ENCODE measurements at regions not wholly inside any gene's neighbourhood (a gene's known extent, or its start where the extent isn't known, plus 50 kb on each side); places are given as distances from the start of the nearest gene placed in this dataset.
"Not testable (repeated sequence)": the region's sequence is repeated elsewhere in the genome, so short reads cannot be mapped to it uniquely, and the experiment has no call there.

DNA sequence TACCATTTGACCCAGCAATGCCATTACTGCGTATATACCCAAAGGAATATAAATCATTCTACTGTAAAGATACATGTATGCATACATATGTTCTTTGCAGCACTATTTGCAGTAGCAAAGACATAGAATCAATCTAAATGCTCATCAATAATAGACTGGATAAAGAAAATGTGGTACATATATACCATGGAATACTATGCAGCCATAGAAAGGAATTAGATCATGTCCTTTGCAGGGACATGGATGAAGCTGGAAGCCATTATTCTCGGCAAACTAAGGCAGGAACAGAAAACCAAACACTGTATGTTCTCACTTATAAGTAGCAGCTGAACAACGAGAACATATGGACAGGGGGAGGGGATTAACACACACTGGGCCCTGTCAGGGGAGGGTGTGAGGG is 54.8 kb upstream of the ZNF30 start:
- not testable (repeated sequence) for DNase-seq (ENCODE audit: low spot score)

DNA sequence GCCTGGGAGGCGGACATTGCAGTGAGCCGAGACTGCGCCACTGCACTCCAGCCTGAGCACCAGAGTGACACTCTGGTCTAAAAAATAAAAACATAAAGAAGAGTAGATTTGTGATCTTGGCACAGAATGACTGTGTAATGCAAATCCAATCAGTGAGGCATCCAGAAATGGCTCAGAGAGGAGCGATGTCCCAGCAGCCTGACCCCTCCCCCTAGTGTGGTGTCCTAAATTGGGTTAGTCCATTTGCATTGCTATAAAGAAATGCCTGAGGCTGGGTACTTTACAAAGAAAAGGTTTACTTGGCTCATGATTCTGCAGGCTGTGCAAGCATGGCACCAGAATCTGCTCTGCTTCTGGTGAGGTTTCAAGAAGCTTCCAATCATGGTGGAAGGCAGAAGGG is 59.1 kb upstream of the ZNF30 start:
- DNase-seq (ENCODE audit: low spot score), result no peak

DNA sequence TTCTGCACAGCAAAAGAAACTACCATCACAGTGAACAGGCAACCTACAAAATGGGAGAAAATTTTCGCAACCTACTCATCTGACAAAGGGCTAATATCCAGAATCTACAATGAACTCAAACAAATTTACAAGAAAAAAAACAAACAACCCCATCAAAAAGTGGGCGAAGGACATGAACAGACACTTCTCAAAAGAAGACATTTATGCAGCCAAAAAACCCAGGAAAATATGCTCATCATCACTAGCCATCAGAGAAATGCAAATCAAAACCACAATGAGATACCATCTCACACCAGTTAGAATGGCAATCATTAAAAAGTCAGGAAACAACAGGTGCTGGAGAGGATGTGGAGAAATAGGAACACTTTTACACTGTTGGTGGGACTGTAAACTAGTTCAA is 61.5 kb upstream of the ZNF30 start:
- not testable (repeated sequence) for DNase-seq (ENCODE audit: low spot score)

DNA sequence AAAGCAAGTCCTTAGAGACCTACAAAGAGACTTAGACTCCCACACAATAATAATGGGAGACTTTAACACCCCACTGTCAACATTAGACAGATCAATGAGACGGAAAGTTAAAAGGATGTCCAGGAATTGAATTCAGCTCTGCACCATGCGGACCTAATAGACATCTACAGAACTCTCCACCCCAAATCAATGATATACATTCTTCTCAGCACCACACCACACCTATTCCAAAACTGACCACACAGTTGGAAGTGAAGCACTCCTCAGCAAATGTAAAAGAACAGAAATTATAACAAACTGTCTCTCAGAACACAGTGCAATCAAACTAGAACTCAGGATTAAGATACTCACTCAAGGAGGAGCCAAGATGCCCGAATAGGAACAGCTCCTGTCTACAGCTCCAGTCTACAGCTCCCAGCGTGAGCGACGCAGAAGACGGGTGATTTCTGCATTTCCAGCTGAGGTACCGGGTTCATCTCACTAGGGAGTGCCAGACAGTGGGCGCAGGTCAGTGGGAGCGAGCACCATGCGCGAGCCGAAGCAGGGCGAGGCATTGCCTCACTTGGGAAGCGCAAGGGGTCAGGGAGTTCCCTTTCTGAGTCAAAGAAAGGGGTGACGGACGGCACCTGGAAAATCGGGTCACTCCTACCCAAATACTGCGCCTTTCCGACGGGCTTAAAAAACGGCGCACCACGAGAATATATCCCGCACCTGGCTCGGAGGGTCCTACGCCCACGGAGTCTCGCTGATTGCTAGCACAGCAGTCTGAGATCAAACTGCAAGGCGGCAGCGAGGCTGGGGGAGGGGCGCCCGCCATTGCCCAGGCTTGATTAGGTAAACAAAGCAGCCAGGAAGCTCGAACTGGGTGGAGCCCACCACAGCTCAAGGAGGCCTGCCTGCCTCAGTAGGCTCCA is 66.6 kb upstream of the ZNF30 start:
- not testable (repeated sequence) for DNase-seq (ENCODE audit: low spot score)

DNA sequence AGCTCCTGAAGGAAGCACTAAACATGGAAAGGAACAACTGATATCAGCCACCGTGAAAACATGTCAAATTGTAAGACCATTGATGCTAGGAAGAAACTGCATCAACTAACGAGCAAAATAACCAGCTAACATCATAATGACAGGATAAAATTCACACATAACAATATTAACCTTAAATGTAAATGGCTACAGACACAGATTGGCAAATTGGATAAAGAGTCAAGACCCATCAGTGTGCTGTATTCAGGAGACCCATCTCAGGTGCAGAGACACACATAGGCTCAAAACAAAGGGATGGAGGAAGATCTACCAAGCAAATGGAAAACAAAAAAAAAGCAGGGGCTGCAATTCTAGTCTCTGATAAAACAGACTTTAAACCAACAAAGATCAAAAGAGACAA is 67.4 kb upstream of the ZNF30 start:
- DNase-seq (ENCODE audit: low spot score), result not testable (repeated sequence)

DNA sequence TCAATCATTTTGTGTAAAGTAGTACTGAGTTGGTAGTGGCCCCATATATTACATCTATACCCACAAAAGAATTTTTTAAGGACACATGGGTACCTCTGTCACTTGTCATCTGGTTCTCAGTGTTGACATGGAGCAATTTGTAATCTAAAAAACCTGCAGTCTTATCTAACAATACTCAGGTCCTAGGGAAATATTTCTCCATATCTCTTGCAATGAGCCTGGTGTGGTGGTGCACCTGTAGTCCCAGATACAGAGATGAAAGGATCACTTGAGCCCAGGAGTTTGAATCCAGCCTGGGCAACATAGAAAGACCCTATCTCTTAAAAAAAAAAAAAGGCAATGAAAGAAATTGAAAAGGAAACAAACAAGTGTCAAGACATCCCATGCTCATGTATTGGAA is 70.7 kb upstream of the ZNF30 start:
- no peak for DNase-seq (ENCODE audit: low spot score)

DNA sequence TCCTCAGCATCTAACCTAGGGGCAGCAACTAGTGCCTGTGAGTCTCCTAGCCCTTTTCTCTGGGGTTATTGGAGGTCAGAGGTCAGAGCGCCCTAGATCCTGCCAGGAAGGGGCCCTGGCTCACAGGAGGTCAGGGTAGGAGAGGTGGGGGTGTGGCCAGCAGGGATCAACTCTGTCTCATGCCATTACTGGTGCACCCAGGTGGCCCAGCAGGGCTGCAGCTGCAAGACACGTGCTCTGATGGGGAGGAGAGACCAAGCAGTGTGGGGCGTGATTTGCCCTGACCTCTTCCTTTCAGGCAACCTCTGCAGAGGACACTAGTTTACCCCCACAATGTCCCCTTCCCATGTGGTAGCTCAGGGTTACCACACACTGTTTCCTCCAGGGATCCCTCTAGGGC is 73.3 kb upstream of the ZNF30 start:
- DNase-seq (ENCODE audit: low spot score), result no peak

DNA sequence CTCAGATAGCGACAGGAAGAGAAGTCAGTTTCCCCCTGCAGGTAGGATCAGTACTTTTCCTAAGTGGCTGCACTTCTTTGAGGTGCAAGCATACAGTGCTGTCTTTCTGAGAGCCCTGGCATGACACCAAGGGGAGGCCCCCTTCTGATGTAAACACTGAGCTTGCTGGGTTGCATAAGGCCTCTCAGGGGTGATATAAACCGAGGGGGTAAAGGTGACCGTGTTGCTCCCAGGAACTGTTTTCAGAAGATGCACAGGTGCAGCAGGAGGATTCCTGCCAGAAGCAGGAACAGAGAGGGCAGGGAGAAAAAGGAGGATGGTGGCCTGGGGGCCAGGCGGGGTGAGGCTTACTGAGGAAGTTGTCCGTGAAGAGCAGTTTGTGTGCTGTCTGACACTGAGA is 74.0 kb upstream of the ZNF30 start:
- no peak for DNase-seq (ENCODE audit: low spot score)

DNA sequence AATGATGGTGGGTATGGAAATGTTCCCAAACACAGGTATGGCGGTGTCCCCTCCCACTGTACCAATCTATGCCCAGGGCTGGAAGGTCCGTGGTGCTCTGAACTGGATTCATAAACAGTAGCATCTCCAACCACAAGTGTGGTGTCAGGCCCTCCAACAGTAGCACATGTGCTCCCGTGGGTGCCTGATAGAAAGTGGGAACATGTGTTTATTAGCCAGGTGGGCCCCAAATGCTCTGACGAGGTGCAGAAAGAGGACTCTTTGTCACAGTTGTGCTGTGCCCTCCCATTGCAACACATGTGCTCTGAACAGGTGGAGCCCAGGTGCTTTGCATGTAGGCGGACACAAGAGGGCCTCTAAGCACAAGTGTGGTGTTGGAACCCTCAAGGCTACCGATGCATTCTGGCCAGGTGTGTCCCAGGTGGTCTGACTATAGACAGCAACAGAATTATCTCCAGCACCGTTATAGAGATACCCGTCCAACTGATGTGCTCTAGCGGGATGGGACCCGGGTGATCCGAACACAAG is 75.4 kb upstream of the ZNF30 start:
- DNase-seq (ENCODE audit: low spot score), result peak; percentile 75

DNA sequence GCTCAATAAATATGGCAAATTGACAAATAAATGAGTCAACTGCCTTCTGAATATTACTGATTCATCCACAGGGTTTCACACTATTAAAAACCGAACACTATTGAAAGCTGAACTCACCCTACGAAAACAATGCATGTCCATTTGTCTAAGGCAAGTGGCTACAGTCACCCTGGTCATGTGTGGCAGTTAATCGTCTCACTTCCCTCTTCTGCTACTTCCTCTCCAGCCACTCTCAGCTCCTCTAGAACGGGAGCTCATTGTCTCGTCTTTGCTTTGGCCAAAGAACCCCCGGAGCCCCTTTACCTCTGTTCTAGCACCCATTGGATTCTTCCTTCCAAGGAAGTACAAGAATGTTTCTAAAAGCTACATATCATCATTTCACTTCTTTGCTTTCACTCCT is 74.4 kb upstream of the ZNF599 start:
- DNase-seq (ENCODE audit: low spot score), result no peak

DNA sequence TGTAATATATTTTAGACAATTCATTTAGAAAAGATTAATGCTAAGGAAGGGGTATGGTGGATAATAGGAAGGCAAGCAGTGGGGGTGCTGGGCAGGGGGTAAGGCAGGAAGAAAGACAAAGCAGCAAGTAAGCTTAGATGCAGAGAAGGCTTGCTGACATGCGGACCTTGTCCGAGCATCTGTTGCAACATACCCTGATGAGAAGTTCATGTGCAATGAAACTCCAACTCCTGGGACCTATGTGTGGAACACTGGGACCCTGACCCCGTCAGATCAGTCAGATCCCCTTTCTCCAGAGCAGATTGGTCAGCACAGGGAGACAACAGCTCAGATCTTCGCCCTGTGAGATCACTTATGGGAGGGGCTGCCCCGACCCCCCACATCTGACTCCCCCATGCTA is 71.3 kb upstream of the ZNF599 start:
- no peak for DNase-seq (ENCODE audit: low spot score)

DNA sequence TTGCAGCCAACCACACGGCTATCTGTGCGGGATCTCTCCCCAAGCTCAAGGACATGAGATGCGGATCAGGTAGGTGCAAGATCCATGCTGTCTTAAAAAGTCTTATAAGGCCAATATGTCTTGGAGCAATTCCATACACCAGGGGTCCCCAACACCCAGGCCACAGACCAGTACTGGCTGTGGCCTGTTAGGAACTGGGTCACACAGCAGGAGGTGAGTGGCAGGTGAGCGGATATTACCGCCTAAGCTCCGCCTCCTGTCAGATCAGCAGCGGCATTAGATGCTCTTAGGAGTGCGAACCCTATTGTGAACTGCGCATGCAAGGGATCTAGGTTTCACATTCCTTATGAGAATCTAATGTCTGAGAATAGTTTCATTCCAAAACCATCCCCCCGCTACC is 68.8 kb upstream of the ZNF599 start:
- DNase-seq (ENCODE audit: low spot score), result peak; percentile 26

DNA sequence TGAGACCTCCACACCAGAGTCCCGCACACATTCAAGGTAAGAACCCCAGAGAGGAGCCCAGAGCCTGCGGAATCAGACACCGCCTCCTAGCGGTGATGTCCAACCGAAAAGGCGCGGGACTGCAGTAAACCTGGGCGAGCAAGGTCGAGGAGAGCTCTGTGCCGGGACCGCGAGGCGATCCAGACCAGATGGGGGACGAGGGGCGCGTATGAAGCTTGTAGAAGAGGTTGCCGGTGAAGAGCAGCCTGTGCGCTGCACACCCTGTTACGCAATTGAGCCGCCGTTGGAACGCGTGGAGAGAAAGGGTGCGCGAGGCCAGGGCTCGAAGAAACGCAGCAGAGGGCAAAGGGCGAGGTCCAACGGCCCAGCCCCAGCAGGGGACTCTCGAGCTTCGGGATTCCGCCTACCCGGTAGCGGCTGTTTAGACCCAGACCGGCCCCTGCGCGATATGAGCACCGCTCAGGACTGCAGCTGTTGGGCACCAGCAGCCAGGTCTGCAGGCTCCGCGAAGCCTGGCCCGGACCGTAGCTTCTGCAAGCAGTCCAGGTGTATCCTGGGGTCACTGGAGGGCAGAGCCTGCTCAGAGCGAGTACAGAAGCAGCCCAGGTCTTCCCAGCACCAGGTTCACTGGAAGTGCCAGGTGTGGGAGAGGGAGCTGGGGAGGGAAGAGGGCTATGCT is 65.9 kb upstream of the ZNF599 start:
- no peak for DNase-seq (ENCODE audit: low spot score)

DNA sequence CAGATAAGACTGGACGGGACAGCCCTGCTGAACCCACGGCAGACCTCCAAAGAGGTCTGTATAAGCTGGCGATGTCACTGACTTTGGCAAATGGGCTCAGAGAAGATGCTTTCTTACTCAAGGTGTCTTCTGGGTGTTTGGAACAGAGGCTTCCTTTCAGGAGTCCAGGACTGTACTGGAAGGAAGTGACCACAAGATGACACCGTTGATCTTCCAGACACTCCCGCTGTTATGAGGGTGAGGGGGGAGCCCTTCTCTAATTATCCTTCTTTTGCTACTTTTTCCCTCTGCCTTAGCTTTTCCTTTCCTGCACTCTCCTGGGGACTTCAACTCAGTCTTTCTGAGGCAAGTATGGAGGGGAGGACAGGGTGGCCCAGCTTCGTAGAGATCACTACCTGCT is 65.2 kb upstream of the ZNF599 start:
- DNase-seq (ENCODE audit: low spot score), result peak; percentile 19

DNA sequence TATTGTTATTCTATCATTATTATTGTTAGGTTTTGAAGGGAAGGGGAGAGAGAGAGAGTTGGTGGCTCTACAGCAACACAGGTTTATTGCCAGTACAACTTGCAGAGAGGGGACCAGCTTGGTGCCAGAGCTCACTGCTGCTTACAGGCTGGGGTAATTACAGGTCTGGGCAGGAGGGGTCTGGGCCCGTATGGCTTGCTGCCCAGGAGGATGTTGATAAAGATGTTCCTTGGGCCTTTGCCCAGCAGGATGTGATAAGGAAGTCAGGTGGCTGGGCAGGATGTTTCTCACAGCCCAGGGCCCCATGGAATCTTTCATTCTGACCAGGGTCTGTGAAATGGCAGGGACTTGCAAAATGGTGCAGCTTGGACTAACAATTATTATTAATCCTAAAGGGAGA is 64.2 kb upstream of the ZNF599 start:
- DNase-seq (ENCODE audit: low spot score), result no peak

DNA sequence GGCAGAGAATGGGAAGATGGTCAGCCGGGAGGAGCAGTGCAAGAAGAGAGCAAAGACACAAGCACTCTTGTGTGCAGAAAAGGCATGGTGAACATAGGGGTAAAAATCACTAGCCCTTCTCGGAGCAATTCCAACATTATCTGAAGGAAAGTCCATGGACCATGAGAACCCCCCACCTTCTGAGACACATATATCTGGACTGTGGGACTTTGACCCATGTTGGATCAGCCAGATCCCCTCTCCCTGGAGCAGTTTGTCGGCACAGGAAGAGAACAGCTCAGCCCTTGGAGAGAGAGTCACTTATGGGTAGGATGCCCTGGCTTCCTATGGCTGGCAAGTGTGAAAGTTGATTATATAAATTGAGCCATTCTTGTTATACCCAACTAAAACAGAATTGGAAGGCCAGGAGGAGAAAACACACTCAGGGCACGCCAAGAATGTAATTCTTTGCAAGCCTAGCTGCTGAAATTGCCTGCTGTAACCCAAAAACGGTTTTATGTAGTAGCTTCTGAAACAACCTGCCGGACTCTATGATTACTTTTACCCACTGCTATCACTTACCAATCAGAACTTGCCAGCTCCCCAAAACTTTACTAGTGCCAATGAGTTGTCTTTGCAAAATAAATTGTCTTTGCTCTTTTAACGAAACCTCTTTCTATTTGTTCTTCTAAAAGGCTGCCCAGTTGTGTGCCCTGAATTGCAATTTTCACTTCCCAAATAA is 62.8 kb upstream of the ZNF599 start:
- DNase-seq (ENCODE audit: low spot score), result no peak

DNA sequence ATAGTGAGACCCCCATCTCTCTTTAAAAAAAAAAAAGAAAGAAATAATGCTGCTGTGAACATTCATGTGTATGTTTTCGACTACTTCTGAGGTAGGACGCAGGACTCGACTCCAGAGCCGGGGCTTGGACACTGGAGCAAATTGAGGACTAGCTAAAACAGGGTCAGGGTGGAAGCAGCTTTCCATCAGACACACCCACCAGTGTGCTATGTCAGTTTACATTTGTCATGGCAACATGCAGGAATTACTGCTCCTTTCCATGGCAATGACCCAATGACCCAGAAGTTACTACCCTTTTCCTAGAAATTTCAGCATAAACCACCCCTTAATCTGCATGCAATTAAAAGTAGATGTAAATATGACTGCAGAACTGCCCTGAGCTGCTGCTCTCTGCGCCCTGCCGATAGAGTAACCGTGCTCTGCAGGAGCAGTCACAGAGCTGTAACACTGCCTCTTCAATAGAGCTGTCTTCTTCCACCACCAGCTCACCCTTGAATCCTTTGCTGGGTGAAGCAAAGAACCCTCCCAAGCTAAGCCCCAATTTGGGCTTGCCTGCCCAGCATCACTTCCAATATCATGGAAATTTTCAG is 61.6 kb upstream of the ZNF599 start:
- DNase-seq (ENCODE audit: low spot score), result no peak

DNA sequence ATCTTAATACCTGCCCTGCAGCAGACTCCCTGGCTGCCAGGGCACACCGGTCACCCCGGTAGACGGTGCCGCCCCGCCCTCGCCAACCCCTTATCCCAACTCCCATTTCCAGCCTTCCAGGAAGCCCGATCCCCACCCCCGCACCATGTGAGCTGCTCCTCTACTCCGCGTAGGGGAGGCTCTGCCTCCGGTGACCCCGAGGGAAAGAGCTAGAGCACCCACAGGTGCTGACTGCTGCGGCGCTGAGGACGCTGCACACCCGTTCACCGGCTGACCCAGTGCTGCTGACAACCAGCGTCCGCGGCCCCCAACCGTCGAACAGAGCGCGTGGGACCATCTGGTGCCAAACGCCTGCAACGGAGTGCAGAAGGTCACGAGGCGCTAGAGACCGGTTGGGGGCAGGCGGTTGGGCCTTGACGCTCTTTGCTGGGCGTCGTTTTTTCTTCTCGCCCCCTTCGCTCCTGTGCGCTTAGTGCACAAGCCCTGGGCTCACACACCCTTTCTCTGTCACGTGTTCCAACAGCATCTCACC is 59.6 kb upstream of the ZNF599 start:
- DNase-seq (ENCODE audit: low spot score), result no peak

DNA sequence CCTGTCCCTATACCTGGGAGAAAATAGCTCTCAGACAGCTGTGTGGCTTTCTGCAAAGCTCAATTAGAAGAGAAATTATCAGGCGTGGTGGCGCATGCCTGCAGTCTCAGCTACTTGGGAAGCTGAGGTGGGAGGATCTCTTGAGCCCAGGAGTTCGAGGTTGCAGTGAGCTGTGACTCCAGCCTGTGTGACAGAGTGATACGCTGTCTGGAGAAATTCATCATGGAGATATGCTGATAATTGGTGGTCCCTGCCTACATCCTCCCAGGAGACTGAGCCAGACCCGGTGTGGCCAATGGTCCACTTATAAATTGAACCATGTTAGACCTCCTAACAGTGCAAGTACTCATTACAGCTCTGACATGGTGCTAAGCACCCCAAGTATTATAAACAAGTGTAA is 58.7 kb upstream of the ZNF599 start:
- DNase-seq (ENCODE audit: low spot score), result no peak

DNA sequence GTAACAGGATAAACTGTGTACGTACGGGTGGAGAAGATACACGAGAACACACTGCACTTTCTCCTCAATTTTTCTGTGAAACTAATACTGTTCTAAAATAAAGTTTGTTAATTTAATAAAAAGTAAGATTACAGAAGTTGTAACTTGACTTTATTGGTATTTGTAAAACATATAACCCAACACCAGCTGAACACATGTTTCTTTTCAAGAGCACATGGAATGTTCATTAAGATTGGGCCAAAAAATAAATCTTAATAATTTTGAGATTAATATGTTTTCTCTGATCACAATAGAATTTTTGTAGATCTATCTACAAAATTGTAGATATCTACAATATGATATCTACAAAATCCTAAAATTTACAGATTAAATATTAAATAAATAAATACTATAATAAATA is 55.1 kb upstream of the ZNF599 start:
- no peak for DNase-seq (ENCODE audit: low spot score)

DNA sequence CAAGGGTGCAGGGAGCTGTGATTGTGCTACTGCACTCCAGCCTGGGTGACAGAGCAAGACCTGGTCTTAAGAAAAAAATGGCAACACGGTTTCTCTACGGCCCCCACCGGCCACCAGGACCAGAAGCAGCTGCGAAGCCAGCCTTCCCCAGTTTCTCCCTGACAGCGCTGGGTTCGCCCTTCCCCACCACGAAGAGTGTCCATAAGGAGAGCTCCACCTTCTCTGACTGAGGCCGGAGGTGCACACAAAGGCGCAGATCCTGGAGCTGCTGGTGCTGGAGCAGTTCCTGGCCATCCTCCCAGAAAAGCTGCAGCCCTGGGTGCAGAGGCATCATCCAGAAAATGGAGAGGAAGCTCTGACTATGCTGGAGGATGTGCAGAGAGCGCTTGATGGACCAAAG is 52.2 kb upstream of the ZNF599 start:
- no peak for DNase-seq (ENCODE audit: low spot score)

DNA sequence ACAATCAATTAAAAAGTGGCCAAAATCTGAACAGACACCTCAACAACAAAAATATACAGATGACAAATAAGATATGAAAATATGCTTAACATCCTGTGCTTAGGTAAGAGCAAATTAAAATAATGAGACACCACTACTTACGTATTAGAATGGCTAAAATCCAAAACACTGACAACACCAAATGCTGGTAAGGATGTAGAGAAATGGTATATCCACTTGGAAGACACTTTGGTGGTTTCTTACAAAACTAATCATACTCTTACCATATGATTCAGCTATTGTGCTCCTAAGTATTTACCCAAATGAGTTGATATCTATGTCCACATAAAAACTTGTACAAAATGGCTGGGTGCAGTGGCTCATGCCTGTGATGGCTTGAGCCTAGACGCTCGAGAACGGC is 51.7 kb upstream of the ZNF599 start:
- no peak for DNase-seq (ENCODE audit: low spot score)
